ENCODE measurements at regions not wholly inside any gene's neighbourhood (a gene's known extent, or its start where the extent isn't known, plus 50 kb on each side); places are given as distances from the start of the nearest gene placed in this dataset.

GRCh38 chr2:35946478-35946877, 409.1 kb upstream of the CRIM1 start:
- WGBS, 2 donors: 50 to 54% methylated on average over 2 of the region's 2 CpGs
- H3K9ac ChIP-seq (ENCODE audit: insufficient read depth in 1 of 2, low read length in 2 of 2): no peak overlapping the region
- ATAC-seq (ENCODE audit: insufficient read depth, low FRiP score) (no peak), DNase-seq (peak; percentile 29 to 55 (median 46))
- no peaks in the 10 kb centered on the region for H3K9me3 ChIP-seq (ENCODE audit: control insufficient read depth in 4 of 4, insufficient read depth in 3 of 4, low read length in 3 of 4)
- H3K36me3 ChIP-seq (ENCODE audit: control insufficient read depth in 4 of 4, insufficient read depth in 4 of 4, low read length in 4 of 4): no peaks in the 10 kb centered on the region
- H3K27ac ChIP-seq (ENCODE audit: low read depth in 1 of 2, low read length in 1 of 2): no peak overlapping the region
- no peak overlapping the region for H3K4me3 ChIP-seq
- no peak for TF ChIP-seq CTCF (IDR thresholded peaks at IDR 0.05; ENCODE audit: control extremely low read depth, extremely low read depth)
- H3K27me3 ChIP-seq (ENCODE audit: control insufficient read depth in 3 of 3, insufficient read depth in 3 of 3, low read length in 2 of 3): no peaks in the 10 kb centered on the region
- no peaks in the 10 kb centered on the region for H3K4me1 ChIP-seq (ENCODE audit: control insufficient read depth in 5 of 5, insufficient read depth in 5 of 5, low read length in 5 of 5)

- Histone ChIP-seq H3K36me3 (ENCODE audit: control insufficient read depth in 4 of 4, insufficient read depth in 4 of 4, low read length in 4 of 4) (no peaks in the 10 kb centered on the region), H3K9ac (ENCODE audit: insufficient read depth in 1 of 2, low read length in 2 of 2) (no peak overlapping the region), H3K9me3 (ENCODE audit: control insufficient read depth in 4 of 4, insufficient read depth in 3 of 4, low read length in 3 of 4) (no peaks in the 10 kb centered on the region), H3K4me3 (no peak overlapping the region), H3K27me3 (ENCODE audit: control insufficient read depth in 3 of 3, insufficient read depth in 3 of 3, low read length in 2 of 3) (no peaks in the 10 kb centered on the region), H3K27ac (ENCODE audit: low read depth in 1 of 2, low read length in 1 of 2) (no peak overlapping the region), H3K4me1 (ENCODE audit: control insufficient read depth in 5 of 5, insufficient read depth in 5 of 5, low read length in 5 of 5) (peaks cover 0 to 7% (median 0%) of the 10 kb centered on the region in 5 donors)
- TF ChIP-seq CTCF (IDR thresholded peaks at IDR 0.05; ENCODE audit: control extremely low read depth, extremely low read depth): no peak
- peak; percentile 29 to 84 (median 79) for DNase-seq
- 80 to 86% methylated on average over 4 of the region's 4 CpGs for WGBS, 2 donors
- no peak for ATAC-seq (ENCODE audit: insufficient read depth, low FRiP score)
Measured at GRCh38 chr2:35938838-35939237, 416.7 kb upstream of the CRIM1 start.

GRCh38 chr2:35933031-35933430, 422.5 kb upstream of the CRIM1 start:
- 63 to 71% methylated on average over 1 of the region's 1 CpG for WGBS, 2 donors
- TF ChIP-seq CTCF (IDR thresholded peaks at IDR 0.05; ENCODE audit: control extremely low read depth, extremely low read depth): no peak
- Histone ChIP-seq H3K36me3 (ENCODE audit: control insufficient read depth in 4 of 4, insufficient read depth in 4 of 4, low read length in 4 of 4) (no peaks in the 10 kb centered on the region), H3K4me1 (ENCODE audit: control insufficient read depth in 5 of 5, insufficient read depth in 5 of 5, low read length in 5 of 5) (peaks cover 0 to 4% (median 0%) of the 10 kb centered on the region in 5 donors), H3K27ac (ENCODE audit: low read depth in 1 of 2, low read length in 1 of 2) (no peak overlapping the region), H3K4me3 (no peak overlapping the region), H3K9ac (ENCODE audit: insufficient read depth in 1 of 2, low read length in 2 of 2) (no peak overlapping the region), H3K9me3 (ENCODE audit: control insufficient read depth in 4 of 4, insufficient read depth in 3 of 4, low read length in 3 of 4) (no peaks in the 10 kb centered on the region), H3K27me3 (ENCODE audit: control insufficient read depth in 3 of 3, insufficient read depth in 3 of 3, low read length in 2 of 3) (no peaks in the 10 kb centered on the region)
- no peak for DNase-seq
- no peak for ATAC-seq (ENCODE audit: insufficient read depth, low FRiP score)

GRCh38 chr2:35932276-35932963, 423.2 kb upstream of the CRIM1 start:
- ATAC-seq (ENCODE audit: insufficient read depth, low FRiP score) (no peak), DNase-seq (no peak)
- no peak overlapping the region for H3K9ac ChIP-seq (ENCODE audit: insufficient read depth in 1 of 2, low read length in 2 of 2)
- no peaks in the 10 kb centered on the region for H3K27me3 ChIP-seq (ENCODE audit: control insufficient read depth in 3 of 3, insufficient read depth in 3 of 3, low read length in 2 of 3)
- no peak for TF ChIP-seq CTCF (IDR thresholded peaks at IDR 0.05; ENCODE audit: control extremely low read depth, extremely low read depth)
- no peak overlapping the region for H3K4me3 ChIP-seq
- H3K27ac ChIP-seq (ENCODE audit: low read depth in 1 of 2, low read length in 1 of 2): no peak overlapping the region
- 89 to 91% methylated on average over 5 of the region's 5 CpGs for WGBS, 2 donors
- no peaks in the 10 kb centered on the region for H3K4me1 ChIP-seq (ENCODE audit: control insufficient read depth in 5 of 5, insufficient read depth in 5 of 5, low read length in 5 of 5)
- no peaks in the 10 kb centered on the region for H3K9me3 ChIP-seq (ENCODE audit: control insufficient read depth in 4 of 4, insufficient read depth in 3 of 4, low read length in 3 of 4)
- H3K36me3 ChIP-seq (ENCODE audit: control insufficient read depth in 4 of 4, insufficient read depth in 4 of 4, low read length in 4 of 4): no peaks in the 10 kb centered on the region

Measured in lung (tissue), 11 donors.